Tibial artery (tissue), 4 donors: ENCODE measurements at regions not wholly inside any gene's neighbourhood (a gene's known extent, or its start where the extent isn't known, plus 50 kb on each side); places are given as distances from the start of the nearest gene placed in this dataset.

ENCODE experiments used
- DNase-seq, 2 donors: peaks; one replicate each; pipeline ENCODE4 v3.0.0-alpha.2; 2019
- H3K27ac ChIP-seq, 2 donors: fragments of 200-600 bp; sonication (generic) in 1 of 2; 1 replicate in 1 of 2; 2 replicates in 1 of 2; pipeline ENCODE4 v1.5.1; 2018 to 2019; ENCODE audit warnings: mild to moderate bottlenecking in 1 of 2
- H3K27me3 ChIP-seq, 2 donors: fragments of 200-600 bp; sonication (generic) in 1 of 2; one replicate each; pipeline versions ENCODE4 v1.5.1 to v1.6.0; 2016 to 2019
- H3K36me3 ChIP-seq, 3 donors: fragments of 200-600 bp; sonication (generic) in 2 of 3; one replicate each; pipeline ENCODE4 v1.5.1; 2016 to 2019; ENCODE audit warnings: mild to moderate bottlenecking in 2 of 3
- H3K4me1 ChIP-seq, 4 donors: fragments of 200-600 bp; sonication (generic) in 2 of 4; 1 replicate in 3 of 4; 2 replicates in 1 of 4; pipeline ENCODE4 v1.5.1; 2016 to 2019
- H3K4me3 ChIP-seq, 2 donors: fragments of 200-600 bp; sonication (generic) in 1 of 2; 1 replicate in 1 of 2; 2 replicates in 1 of 2; pipeline ENCODE4 v1.5.1; 2018 to 2019; ENCODE audit warnings: mild to moderate bottlenecking in 2 of 2
- H3K9me3 ChIP-seq, 3 donors: fragments of 200-600 bp; sonication (generic) in 1 of 3; one replicate each; pipeline ENCODE4 v1.5.1; 2016 to 2019
- CTCF ChIP-seq, 2 experiments: fragments of 200-600 bp in 1 of 2; fragments of 450-650 bp in 1 of 2; IDR thresholded peaks; one replicate each; pipeline ENCODE4 v1.5.1; 2017 to 2019; ENCODE audit warnings: antibody characterized with exemption in 2 of 2, mild to moderate bottlenecking in 1 of 2, moderate library complexity in 1 of 2
- intact Hi-C: fragments of 100-400 bp; cut with DNase I; formaldehyde crosslinking; loops from one replicate; pipeline ENCODE4 v1.15.0; 2023; ENCODE audit warnings: low total_unique reads

- no peak for TF ChIP-seq CTCF (IDR thresholded peaks at IDR 0.05)
- H3K4me3 ChIP-seq: no peak overlapping the region
- intact Hi-C loops: no loop called here
- DNase-seq: no peak
- no peaks in the 10 kb centered on the region for H3K4me1 ChIP-seq
- no peak overlapping the region for H3K27ac ChIP-seq
- no peaks in the 10 kb centered on the region for H3K9me3 ChIP-seq
- no peaks in the 10 kb centered on the region for H3K27me3 ChIP-seq
- H3K36me3 ChIP-seq: no peaks in the 10 kb centered on the region
Observed at GRCh38 chr16:65279576-65279975, 157.7 kb upstream of the CDH11 start.

- TF ChIP-seq CTCF (IDR thresholded peaks at IDR 0.05): no peak
- DNase-seq: no peak
- Histone ChIP-seq H3K4me3 (no peak overlapping the region), H3K27me3 (no peaks in the 10 kb centered on the region), H3K4me1 (no peaks in the 10 kb centered on the region), H3K27ac (no peak overlapping the region), H3K36me3 (no peaks in the 10 kb centered on the region), H3K9me3 (no peaks in the 10 kb centered on the region)
- intact Hi-C loops: no loop called here
Observed at GRCh38 chr16:65278874-65279273, 157.0 kb upstream of the CDH11 start.

- H3K27me3 ChIP-seq: no peaks in the 10 kb centered on the region
- no peak for DNase-seq
- no peak for TF ChIP-seq CTCF (IDR thresholded peaks at IDR 0.05)
- H3K36me3 ChIP-seq: no peaks in the 10 kb centered on the region
- intact Hi-C loops: no loop called here
- no peak overlapping the region for H3K27ac ChIP-seq
- no peak overlapping the region for H3K4me3 ChIP-seq
- no peaks in the 10 kb centered on the region for H3K9me3 ChIP-seq
- H3K4me1 ChIP-seq: no peaks in the 10 kb centered on the region
Observed at GRCh38 chr16:65274566-65274965, 152.7 kb upstream of the CDH11 start.

- no peaks in the 10 kb centered on the region for H3K36me3 ChIP-seq
- intact Hi-C loops: no loop called here
- no peak overlapping the region for H3K4me3 ChIP-seq
Observed at GRCh38 chr16:65272699-65273414, 151.0 kb upstream of the CDH11 start.

GRCh38 chr16:65271996-65272395 is 150.1 kb upstream of the CDH11 start:
- no peak overlapping the region for H3K4me3 ChIP-seq
- TF ChIP-seq CTCF (IDR thresholded peaks at IDR 0.05): no peak
- H3K27me3 ChIP-seq: no peaks in the 10 kb centered on the region
- no peaks in the 10 kb centered on the region for H3K9me3 ChIP-seq
- H3K36me3 ChIP-seq: no peaks in the 10 kb centered on the region
- no peaks in the 10 kb centered on the region for H3K4me1 ChIP-seq
- H3K27ac ChIP-seq: no peak overlapping the region
- intact Hi-C loops: no loop called here
- no peak for DNase-seq

More at GRCh38 chr16:65272699-65273414, 151.0 kb upstream of the CDH11 start:
- no peak for TF ChIP-seq CTCF (IDR thresholded peaks at IDR 0.05)
- DNase-seq: no peak
- Histone ChIP-seq H3K27ac (no peak overlapping the region), H3K9me3 (no peaks in the 10 kb centered on the region), H3K4me1 (no peaks in the 10 kb centered on the region), H3K27me3 (no peaks in the 10 kb centered on the region)

GRCh38 chr16:65268331-65268730 is 146.5 kb upstream of the CDH11 start:
- Histone ChIP-seq H3K4me3 (no peak overlapping the region), H3K27me3 (no peaks in the 10 kb centered on the region), H3K36me3 (no peaks in the 10 kb centered on the region), H3K27ac (no peak overlapping the region), H3K4me1 (no peaks in the 10 kb centered on the region), H3K9me3 (no peaks in the 10 kb centered on the region)
- intact Hi-C loops: no loop called here
- no peak for TF ChIP-seq CTCF (IDR thresholded peaks at IDR 0.05)
- DNase-seq: no peak
